HFFc6 (cell line): ENCODE measurements at regions not wholly inside any gene's neighbourhood (a gene's known extent, or its start where the extent isn't known, plus 50 kb on each side); places are given as distances from the start of the nearest gene placed in this dataset.

ENCODE experiments used
- DNase-seq: peaks from one replicate; pipeline ENCODE4 v3.0.0-alpha.2; 2018
- H3K27ac Mint-ChIP-seq: 2 replicates; pipeline ENCODE4 v1.8.0; 2020; ENCODE audit warnings: mild to moderate bottlenecking, mixed read lengths
- H3K27me3 Mint-ChIP-seq: 2 replicates; pipeline ENCODE4 v1.8.0; 2021; ENCODE audit warnings: mild to moderate bottlenecking, moderate library complexity, mixed read lengths; ENCODE audit not compliant: insufficient read depth
- H3K36me3 Mint-ChIP-seq: 2 replicates; pipeline ENCODE4 v1.8.0; 2021; ENCODE audit warnings: low read depth, mixed read lengths
- H3K4me1 Mint-ChIP-seq: 2 replicates; pipeline ENCODE4 v1.8.0; 2020; ENCODE audit warnings: low read depth, mixed read lengths
- H3K4me3 Mint-ChIP-seq: 2 replicates; pipeline ENCODE4 v1.8.0; 2020; ENCODE audit warnings: mild to moderate bottlenecking, moderate library complexity, mixed read lengths
- H3K9me3 Mint-ChIP-seq: 2 replicates; pipeline ENCODE4 v1.8.0; 2020; ENCODE audit warnings: mild to moderate bottlenecking, mixed read lengths
- CTCF ChIP-seq: fragments of 200-600 bp; sonication (generic); IDR thresholded peaks from 2 replicates; pipeline ENCODE4 v1.5.0; 2021; ENCODE audit warnings: antibody characterized with exemption, mild to moderate bottlenecking

DNA sequence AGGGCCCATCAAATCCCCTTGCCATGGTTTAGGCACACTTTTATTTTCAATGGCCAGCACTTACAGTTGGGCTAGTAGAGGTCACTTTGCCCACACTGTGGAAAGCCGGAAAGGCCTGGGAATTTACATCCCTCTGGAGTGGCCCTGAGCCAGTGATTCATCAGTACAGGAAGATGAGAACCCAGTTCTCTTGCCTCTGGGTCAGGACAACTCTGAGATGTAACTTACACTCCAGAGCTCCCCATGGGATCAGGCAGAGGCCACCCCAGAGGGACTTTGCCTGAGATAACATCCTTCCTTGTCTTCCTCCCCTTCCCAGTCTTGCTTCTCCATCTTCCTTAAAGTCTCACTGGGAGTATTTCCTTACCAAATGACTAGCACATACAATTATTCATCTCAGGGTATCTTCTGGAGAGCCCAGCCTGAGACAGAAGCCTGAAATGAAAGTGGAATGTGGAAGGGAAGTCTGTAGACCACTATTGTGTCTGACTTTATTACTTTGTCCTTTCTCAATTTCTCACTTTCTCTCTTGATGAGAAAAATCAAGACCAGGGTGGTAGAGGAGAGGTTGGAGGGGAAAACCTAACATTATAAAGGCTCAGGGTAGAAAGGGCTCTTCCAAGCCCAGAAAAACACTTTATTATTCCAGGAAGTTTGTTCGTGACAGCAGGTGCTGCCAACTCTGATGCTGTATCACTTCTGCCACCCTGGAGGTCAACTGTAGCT lies 220.8 kb downstream of the ZNF621 start:
- Mint-ChIP-seq H3K4me3 (no peak overlapping the region), H3K4me1 (no peaks in the 10 kb centered on the region), H3K36me3 (no peaks in the 10 kb centered on the region; the same call in 1 of the 2 replicates), H3K9me3 (peaks cover 36% of the 10 kb centered on the region), H3K27me3 (no peaks in the 10 kb centered on the region), H3K27ac (no peak overlapping the region)
- DNase-seq: no peak
- no peak for TF ChIP-seq CTCF

- Mint-ChIP-seq H3K9me3 (peaks cover 49% of the 10 kb centered on the region), H3K4me1 (no peaks in the 10 kb centered on the region), H3K4me3 (no peak overlapping the region), H3K27ac (no peak overlapping the region), H3K27me3 (no peaks in the 10 kb centered on the region; the same call in 1 of the 2 replicates), H3K36me3 (no peaks in the 10 kb centered on the region)
- no peak for DNase-seq
- no peak for TF ChIP-seq CTCF
Measured at GRCh38 chr3:40751666-40752065, 226.9 kb downstream of the ZNF621 start.

GRCh38 chr3:40752492-40752891 lies 227.7 kb downstream of the ZNF621 start:
- Mint-ChIP-seq H3K36me3 (no peaks in the 10 kb centered on the region), H3K27ac (no peak overlapping the region), H3K9me3 (peaks cover 41% of the 10 kb centered on the region), H3K4me1 (no peaks in the 10 kb centered on the region), H3K4me3 (no peak overlapping the region), H3K27me3 (no peaks in the 10 kb centered on the region; the same call in 1 of the 2 replicates)
- TF ChIP-seq CTCF: no peak
- DNase-seq: no peak

- Mint-ChIP-seq H3K4me1 (no peaks in the 10 kb centered on the region), H3K9me3 (peaks cover 38% of the 10 kb centered on the region), H3K4me3 (no peak overlapping the region), H3K36me3 (no peaks in the 10 kb centered on the region), H3K27ac (no peak overlapping the region), H3K27me3 (no peaks in the 10 kb centered on the region; the same call in 1 of the 2 replicates)
- no peak for DNase-seq
- no peak for TF ChIP-seq CTCF
Measured at GRCh38 chr3:40753291-40753770, 228.6 kb downstream of the ZNF621 start.

- TF ChIP-seq CTCF: no peak
- H3K27me3 Mint-ChIP-seq: no peaks in the 10 kb centered on the region; the same call in 1 of the 2 replicates
- no peaks in the 10 kb centered on the region for H3K36me3 Mint-ChIP-seq
- H3K4me3 Mint-ChIP-seq: no peak overlapping the region
- no peak for DNase-seq
- no peak overlapping the region for H3K27ac Mint-ChIP-seq
- no peaks in the 10 kb centered on the region for H3K4me1 Mint-ChIP-seq
- H3K9me3 Mint-ChIP-seq: peaks cover 38% of the 10 kb centered on the region
Measured at GRCh38 chr3:40753951-40754350, 229.2 kb downstream of the ZNF621 start.
